Activated T-helper 1 cell treated with anti-CD3 and anti-CD28 coated beads, Interleukin-2, amount 50 U/mL, for 16 hours (primary cell): ENCODE measurements at regions not wholly inside any gene's neighbourhood (a gene's known extent, or its start where the extent isn't known, plus 50 kb on each side); places are given as distances from the start of the nearest gene placed in this dataset.

ENCODE experiments used
- DNase-seq, 2 donors: peaks; one replicate each; pipeline ENCODE4 v3.0.0-alpha.2; 2020; ENCODE audit warnings: low read depth in 1 of 2, low spot score in 1 of 2

DNA sequence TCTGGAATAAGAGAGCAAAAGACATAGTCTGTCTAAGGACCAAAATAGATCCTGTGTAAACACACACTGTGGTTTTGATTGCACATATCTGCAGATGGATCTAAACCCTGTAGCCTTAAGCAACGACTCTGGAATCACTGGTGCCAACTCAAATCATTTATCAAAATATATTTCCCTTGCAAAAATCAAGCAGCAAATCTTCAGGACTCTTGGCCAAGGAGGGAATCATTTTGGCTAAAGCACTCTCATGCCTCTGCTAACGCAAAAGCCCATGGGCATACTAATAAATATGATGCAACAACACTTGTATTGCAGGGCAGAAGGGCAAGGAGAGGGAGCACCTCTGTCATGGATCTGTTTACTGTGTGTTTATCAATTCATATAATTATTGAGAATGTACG lies 155.4 kb upstream of the DUSP10 start:
- no peak for DNase-seq

GRCh38 chr1:221892301-221892830 lies 150.5 kb upstream of the DUSP10 start:
- DNase-seq: no peak

DNA sequence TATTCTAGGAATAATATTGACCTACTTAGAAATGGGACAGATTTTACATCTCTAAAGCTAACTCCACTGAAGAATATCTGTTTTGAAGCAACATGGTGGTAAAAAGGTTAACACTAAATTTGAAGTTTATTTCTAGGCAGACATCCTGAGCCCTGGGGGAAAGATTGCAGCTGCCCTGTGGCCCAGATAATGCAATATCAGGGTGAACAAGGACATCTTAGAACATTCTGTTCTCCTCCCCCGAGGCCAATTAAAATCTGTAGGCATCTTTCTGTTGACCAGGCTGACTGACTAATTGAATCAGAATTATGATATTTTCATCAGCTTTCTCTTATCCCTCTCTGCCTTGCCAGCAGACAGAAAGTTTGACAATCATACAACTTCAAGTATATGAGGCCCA lies 149.8 kb upstream of the DUSP10 start:
- no peak for DNase-seq

DNA sequence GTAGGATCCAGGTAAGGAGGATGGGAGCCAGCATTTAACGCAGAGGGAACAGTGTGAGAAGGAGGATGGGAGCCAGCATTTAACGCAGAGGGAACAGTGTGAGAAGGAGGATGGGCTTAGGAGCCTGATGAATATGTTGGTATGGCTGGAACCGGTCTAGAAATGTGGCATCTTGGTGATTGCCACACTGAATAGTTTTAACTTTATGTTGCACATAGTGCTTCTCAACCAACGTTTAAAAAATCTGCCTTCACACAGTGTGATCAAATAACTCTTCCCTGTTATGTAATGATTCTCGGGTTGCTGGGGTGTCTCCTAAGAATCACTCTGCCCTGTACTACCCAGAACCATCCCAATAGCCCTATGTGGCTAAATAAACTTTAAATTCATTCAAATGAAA lies 146.9 kb upstream of the DUSP10 start:
- no peak for DNase-seq

- DNase-seq: no peak
Observed at GRCh38 chr1:221888218-221888617, 146.3 kb upstream of the DUSP10 start.

DNA sequence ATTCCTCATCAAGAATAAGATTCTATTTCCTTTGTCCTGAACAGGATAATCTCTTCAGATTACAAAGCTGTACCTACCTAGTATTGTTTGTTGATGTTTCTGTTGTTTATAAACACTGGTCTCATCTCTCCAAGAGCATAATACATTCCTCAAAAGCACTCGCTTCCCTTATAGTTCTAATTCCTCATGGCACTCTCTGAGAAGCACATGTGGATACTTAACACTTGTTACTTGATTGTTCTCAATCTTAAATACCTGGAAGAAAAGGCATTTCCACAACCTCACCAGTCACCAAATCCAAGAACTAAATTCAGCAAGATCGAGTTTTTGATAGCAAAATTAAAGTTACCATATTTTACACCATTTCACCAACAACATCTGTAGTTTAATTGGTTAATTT lies 145.9 kb upstream of the DUSP10 start:
- no peak for DNase-seq

GRCh38 chr1:221887415-221887746 lies 145.5 kb upstream of the DUSP10 start:
- DNase-seq: no peak

DNA sequence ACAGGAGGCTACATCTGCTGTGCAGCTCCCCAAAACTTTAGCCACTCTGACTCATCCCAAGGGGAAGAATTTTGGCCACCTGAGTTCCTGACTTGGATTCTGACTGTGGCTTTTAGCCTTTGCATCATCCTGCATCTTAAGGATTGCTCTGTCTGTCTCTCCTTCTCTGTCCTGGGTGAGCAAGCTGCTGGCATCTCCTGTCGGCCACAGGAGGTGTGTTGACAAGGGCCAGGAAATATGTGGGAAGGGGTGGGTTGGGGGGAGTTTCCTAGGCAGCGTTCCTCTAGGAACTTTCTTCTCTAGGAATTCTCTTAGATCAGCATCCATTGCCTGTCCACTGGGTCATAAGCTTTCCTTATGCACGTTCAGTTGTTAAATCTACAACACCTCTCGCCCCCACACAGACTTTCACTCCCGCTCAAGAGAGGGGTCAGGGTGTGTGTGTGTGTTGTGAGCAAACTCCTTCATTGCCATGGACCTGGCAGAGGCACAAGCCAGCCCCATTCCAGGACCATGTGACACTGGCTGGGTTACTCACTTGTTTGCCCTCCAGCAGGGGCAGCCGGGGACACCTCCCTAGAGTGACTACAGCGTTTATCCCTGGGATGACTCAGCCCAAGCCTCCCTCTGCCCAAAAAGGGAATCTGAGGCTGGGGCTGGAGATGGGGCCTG lies 145.0 kb upstream of the DUSP10 start:
- no peak for DNase-seq

DNA sequence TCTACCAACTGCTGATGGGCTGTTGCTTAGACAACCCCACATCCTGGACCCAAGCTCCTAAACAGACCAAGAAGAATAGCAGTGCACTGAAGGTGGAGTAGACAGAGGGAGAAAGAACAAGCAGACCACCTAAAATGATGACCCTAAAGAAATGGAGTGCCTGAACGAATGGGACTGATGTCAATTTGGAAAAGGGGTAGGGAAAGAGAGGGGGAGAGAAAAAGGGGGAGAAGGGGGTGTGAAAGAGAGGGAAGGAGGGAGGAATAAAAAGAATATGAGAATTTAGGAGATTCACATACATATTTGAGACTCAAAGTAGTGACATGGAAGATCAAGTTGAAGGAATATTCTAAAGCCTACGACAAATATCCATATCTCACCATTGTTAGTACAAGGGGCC lies 144.4 kb upstream of the DUSP10 start:
- no peak for DNase-seq

DNA sequence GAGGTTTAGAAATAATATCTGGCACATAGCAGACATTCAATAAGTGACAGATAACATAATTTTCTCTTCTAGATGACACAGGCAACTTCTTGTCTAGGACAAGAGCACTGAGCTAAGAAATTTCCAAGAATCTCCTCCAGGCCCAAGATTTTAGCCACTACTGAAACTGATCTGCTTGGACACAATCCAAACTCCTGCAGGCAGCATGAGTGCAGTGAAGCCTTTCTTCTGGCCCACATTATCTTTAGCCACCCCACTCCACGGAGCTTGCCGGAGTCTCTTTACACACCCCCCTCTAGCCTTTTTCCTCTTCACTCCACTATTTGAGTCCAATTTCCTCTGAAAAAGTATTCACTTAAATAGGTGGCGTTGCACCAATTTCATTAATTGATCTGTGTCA lies 142.9 kb upstream of the DUSP10 start:
- DNase-seq: no peak

GRCh38 chr1:221881805-221882581 lies 140.1 kb upstream of the DUSP10 start:
- DNase-seq: no peak

DNA sequence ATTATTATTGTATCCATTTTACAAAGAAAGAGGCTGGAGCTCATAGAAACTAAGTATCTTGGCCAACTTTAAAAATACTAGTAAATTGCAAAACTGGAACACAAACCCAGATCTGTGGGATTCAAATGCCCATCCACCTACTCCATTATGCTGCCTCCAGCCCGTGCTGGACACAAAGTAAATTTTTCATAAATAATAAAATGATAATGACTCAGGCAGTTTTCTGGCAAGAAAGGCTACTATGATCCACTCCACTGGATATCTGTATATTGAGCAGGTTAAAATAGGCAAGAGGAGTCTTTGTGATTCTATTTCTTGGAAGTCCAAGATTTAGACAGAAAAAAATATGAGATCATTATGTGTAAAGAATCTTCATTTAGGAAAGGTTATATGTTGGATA lies 138.3 kb upstream of the DUSP10 start:
- DNase-seq: no peak

DNA sequence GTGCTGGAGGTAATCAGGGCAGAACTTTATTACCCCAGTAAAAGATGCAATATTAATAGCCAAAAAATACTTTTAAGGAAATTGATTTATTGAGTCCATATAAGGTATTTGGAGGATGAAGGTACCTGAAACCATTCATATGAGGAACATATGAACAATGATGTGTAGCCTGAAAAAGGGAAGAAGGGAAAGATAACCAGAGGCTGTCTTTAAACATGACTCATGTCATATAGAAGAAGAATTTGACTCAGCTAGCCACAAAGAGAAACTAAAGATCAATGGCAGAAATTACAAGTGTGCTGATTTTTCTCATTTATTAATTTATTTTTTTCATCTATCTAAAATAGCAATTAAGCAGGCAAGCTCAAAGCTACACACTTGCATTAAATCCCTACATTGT lies 136.2 kb upstream of the DUSP10 start:
- no peak for DNase-seq

DNA sequence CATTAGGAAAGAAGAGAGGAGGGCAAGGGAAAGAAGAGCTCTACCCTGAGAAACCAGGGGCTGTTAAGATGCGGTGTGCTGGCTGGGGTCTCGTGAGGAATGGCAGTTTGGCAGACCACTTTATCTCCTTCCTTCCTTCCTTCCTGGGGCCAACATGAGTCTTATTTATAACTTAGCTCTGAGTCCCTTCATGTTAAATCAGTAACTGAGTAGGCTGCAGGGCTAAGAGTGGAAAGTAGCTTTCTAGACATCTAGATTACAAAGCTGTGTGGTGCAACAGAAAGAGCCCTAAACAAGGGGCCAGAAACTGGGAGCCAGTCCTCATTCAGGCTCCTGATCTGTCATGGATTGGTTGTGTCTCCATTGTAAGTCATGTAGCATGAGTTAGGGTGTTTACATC lies 135.4 kb upstream of the DUSP10 start:
- no peak for DNase-seq

- no peak for DNase-seq
Observed at GRCh38 chr1:221875004-221875330, 133.1 kb upstream of the DUSP10 start.

- no peak for DNase-seq
Observed at GRCh38 chr1:221874285-221875003, 132.6 kb upstream of the DUSP10 start.

DNA sequence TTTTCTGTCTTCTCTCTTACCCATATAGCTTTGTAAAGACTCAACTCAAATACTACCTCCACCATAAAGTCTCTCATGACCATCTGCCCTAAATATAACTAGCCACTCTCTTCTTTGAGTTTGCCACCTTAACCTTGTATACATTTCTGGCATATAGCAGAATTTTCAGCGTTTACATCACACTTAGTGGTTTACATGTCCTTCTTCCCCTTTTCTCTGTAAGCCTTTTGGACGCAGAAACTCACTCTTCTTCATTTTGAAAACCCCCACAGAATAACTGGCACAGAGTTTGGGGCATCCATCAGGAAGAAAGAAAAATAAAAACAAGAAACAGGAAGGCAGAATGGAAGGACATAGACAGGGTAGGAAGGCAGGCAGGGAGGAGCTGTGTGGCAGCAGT lies 131.8 kb upstream of the DUSP10 start:
- no peak for DNase-seq

DNA sequence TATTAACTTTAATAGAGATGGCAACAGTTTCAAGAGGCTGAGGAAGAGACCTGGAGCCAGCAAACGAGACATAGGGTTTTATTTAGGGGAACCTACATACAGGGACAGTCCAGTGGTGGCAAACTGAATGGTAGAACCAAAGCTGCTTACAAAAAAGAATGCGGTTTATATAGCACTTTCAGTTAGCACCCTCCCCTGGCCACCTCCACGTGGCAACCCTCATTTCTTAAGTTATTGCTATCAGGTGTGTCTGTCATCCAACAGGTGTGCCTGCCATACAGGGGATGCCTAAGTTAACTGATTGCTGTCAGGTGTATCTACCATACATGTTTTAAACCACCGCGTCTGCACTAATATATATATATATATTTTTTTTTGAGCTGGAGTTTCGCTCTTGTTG lies 129.2 kb upstream of the DUSP10 start:
- no peak for DNase-seq

DNA sequence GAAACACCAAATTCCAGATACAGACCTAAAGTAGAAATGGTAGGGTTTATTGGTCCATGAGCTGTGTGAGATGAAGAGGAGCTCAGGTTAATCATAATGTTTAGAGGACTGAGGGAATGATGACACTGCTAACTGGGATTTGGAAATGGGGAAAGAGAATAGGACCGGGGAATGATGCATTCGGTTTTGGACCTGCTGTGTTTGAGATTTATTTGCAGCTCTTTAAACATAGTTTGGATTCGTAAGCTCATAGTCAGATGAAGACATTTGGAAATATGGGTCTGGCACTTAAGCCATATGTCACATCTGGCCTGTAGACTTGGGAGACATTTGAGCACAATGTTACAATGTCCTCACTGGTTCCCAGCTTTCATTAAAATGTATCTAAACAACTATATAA lies 127.9 kb upstream of the DUSP10 start:
- DNase-seq: no peak

DNA sequence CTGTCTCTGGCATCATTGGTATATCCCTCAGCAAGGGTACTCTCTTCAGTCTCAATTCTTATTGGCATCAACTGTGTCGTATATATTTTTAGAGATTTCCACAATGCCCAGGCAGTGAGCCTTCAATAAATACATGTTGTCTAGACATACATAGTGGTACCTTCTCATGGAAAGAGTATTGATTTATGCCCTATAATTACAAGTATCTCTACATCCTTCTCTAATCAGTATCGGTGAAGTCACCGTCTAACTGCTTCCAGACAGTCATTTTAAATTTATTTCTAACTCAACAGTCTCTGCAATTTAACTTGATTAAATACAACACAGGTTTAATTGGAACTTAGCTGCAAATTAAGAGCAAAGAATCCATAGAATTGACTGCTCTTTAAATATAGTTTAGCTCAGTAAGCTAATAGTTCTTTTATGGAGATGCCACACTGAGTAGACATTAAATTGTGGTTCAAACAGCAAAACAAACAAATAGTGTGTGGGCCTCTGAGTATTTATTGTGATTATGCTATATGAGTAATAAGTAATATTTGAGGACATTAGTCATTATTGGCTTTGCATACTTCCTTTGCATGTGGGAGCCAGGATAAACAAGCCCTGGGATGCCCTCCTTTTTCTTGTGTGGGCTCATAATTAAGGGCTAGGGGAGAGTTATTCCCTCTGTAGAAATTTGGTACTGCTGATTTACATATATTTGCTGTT lies 126.9 kb upstream of the DUSP10 start:
- no peak for DNase-seq

- no peak for DNase-seq
Observed at GRCh38 chr1:221867003-221867402, 125.1 kb upstream of the DUSP10 start.

GRCh38 chr1:221865808-221866207 lies 123.9 kb upstream of the DUSP10 start:
- DNase-seq: no peak
